ENCODE measurements at regions not wholly inside any gene's neighbourhood (a gene's known extent, or its start where the extent isn't known, plus 50 kb on each side); places are given as distances from the start of the nearest gene placed in this dataset.

DNA sequence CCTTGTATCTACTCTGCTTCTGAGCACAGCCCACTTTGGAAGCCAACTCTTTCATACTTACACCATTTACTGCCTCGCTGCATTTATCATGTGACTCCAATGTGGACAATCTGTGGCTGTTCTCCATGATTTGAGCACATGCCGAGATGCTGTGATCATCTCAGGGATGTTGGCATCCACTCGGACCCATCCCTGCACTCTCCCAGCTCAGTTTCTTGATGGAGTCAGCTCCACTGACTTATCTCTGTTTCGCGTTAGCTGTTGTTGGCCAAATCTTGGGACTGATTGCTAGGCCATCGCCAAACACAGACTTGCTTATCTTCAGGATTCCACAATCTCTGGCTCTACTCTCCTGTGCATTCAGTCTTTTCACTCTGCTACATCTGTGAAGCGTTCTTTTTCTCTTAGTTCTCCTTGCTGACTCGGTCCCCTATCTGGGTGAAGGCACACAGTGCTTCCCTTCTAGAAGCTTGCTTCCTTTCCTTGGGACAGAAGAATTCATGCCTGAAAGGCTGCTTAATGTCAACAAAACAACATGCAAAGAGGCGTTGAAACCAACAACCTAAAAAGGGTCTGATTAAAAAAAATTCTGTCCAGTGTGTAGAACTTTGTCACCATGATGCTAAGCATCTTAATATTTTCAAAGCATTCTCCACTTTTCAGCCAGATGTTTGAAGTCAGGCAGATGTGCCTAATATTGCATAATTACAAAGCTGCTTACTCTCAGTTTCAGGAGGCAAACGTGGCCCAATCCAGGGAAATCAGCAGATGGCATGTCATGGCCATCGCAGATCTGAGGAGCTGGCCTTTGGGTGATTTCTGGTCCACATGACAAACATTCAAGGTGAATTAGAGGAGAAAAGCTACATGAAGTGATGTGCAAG, 120.7 kb downstream of the NGF start:
- no peak overlapping the region for H3K27ac ChIP-seq (ENCODE audit: low read length)
- POLR2A ChIA-PET = no interaction called here
- peaks cover 0 to 10% of the 10 kb centered on the region in 2 experiments for H3K27me3 ChIP-seq (replicated peaks in 1 of 2; ENCODE audit: control insufficient read depth in 2 of 2, extremely low read depth in 1 of 2, insufficient read depth in 2 of 2, low read length in 1 of 2)
- H3K36me3 ChIP-seq (ENCODE audit: control insufficient read depth in 2 of 2, extremely low read depth in 1 of 2, insufficient read depth in 1 of 2, low read length in 1 of 2) = no peaks in the 10 kb centered on the region
- H3K4me1 ChIP-seq (ENCODE audit: control insufficient read depth in 1 of 2, extremely low read depth in 1 of 2, insufficient read depth in 2 of 2, low read length in 2 of 2) = no peaks in the 10 kb centered on the region
- no peaks in the 10 kb centered on the region for H3K9me3 ChIP-seq
- Mint-ChIP-seq H3K4me1 (no peaks in the 10 kb centered on the region), H3K9me3 (no peaks in the 10 kb centered on the region), H3K27ac (no peak overlapping the region), H3K36me3 (no peaks in the 10 kb centered on the region), H3K27me3 (peaks cover 10 to 35% of the 10 kb centered on the region in 2 donors), H3K4me3 (no peak overlapping the region)
- DNase-seq = no peak
- no peak overlapping the region for H3K4me3 ChIP-seq (ENCODE audit: control insufficient read depth in 1 of 2, extremely low read depth in 1 of 2, low read length in 1 of 2)
- CTCF ChIA-PET = no interaction called here
- WGBS (ENCODE audit: insufficient coverage) = 72% methylated on average over 10 of the region's 11 CpGs
- no peak for ATAC-seq (replicated peaks in 1 of 4)

DNA sequence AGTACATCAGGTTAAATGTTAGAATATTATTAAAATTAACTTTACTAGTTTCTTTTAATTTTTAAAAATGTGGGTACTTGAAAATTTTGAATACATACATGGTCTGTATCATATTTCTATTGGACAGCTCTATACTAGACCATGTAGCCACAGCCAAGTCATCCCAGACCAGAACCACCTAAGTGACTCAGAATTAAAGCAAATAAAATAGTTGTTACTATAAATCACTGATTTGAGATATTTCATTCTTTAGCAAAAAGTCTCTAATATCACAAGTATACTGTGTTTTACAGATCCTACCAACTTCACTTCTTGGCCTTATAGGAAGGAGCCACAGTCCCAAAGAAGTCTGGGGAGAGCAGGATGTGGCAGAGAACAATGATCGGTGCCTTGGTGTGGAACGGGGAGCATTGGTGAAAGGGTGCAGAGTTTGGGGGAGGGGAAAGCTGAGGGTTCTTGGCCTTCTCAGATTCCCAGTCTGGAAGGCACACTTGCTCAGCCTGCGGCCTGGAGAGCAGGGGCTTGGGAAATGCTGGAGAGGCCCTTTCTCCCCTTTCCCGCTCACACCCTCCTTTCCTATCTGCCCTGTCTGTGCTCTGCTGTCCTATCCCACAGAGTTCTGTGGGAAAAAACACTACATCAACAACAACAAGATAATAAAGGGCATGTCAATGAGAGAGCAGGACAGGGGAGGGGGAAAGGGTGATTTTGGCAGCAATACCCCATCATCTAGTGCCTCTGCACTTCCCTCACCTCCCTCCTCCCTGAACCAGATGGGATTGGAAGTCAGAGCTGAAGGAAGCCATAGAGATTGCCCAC, 122.1 kb downstream of the NGF start:
- no CpG with 5 or more reads among the region's 4 CpGs for WGBS (ENCODE audit: insufficient coverage)
- Mint-ChIP-seq H3K4me3 (no peak overlapping the region), H3K36me3 (no peaks in the 10 kb centered on the region), H3K9me3 (no peaks in the 10 kb centered on the region), H3K4me1 (no peaks in the 10 kb centered on the region), H3K27ac (no peak overlapping the region), H3K27me3 (peaks cover 10 to 31% of the 10 kb centered on the region in 2 donors)
- Histone ChIP-seq H3K36me3 (ENCODE audit: control insufficient read depth in 2 of 2, extremely low read depth in 1 of 2, insufficient read depth in 1 of 2, low read length in 1 of 2) (no peaks in the 10 kb centered on the region), H3K4me1 (ENCODE audit: control insufficient read depth in 1 of 2, extremely low read depth in 1 of 2, insufficient read depth in 2 of 2, low read length in 2 of 2) (no peaks in the 10 kb centered on the region), H3K27ac (ENCODE audit: low read length) (no peak overlapping the region), H3K4me3 (ENCODE audit: control insufficient read depth in 1 of 2, extremely low read depth in 1 of 2, low read length in 1 of 2) (no peak overlapping the region), H3K27me3 (replicated peaks in 1 of 2; ENCODE audit: control insufficient read depth in 2 of 2, extremely low read depth in 1 of 2, insufficient read depth in 2 of 2, low read length in 1 of 2) (peaks cover 0 to 10% of the 10 kb centered on the region in 2 experiments), H3K9me3 (no peaks in the 10 kb centered on the region)
- ChIA-PET CTCF (no interaction called here), POLR2A (no interaction called here)
- ATAC-seq (replicated peaks in 1 of 4) (no peak), DNase-seq (no peak)

DNA sequence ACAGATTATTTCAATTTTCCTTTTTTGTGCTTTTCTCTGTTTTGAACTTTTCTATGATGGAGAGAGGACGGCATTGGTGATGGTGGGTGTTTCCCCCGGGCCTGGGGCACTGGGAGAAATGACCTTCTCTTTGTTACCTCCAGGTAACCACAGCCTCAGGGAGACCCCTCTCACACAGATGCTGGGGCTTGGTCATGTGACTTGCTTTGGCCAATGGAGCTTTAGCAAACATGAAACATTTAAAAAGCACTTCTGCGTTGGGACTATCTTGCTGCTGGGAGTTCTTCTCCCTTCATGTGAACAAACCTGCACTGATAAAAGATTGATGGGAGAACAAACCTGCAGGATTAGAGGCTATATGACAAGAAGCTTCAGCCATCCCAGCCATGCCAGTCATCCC, 122.9 kb downstream of the NGF start:
- no CpG with 5 or more reads among the region's 3 CpGs for WGBS (ENCODE audit: insufficient coverage)
- H3K9me3 ChIP-seq = no peaks in the 10 kb centered on the region
- no peak overlapping the region for H3K4me3 ChIP-seq (ENCODE audit: control insufficient read depth in 1 of 2, extremely low read depth in 1 of 2, low read length in 1 of 2)
- Mint-ChIP-seq H3K4me3 (no peak overlapping the region), H3K4me1 (no peaks in the 10 kb centered on the region), H3K9me3 (no peaks in the 10 kb centered on the region), H3K27ac (no peak overlapping the region), H3K36me3 (no peaks in the 10 kb centered on the region), H3K27me3 (peaks cover 10 to 28% of the 10 kb centered on the region in 2 donors)
- no peaks in the 10 kb centered on the region for H3K36me3 ChIP-seq (ENCODE audit: control insufficient read depth in 2 of 2, extremely low read depth in 1 of 2, insufficient read depth in 1 of 2, low read length in 1 of 2)
- no peak for ATAC-seq (replicated peaks in 1 of 4)
- no peaks in the 10 kb centered on the region for H3K4me1 ChIP-seq (ENCODE audit: control insufficient read depth in 1 of 2, extremely low read depth in 1 of 2, insufficient read depth in 2 of 2, low read length in 2 of 2)
- H3K27ac ChIP-seq (ENCODE audit: low read length) = no peak overlapping the region
- POLR2A ChIA-PET = no interaction called here
- CTCF ChIA-PET = no interaction called here
- peaks cover 0 to 10% of the 10 kb centered on the region in 2 experiments for H3K27me3 ChIP-seq (replicated peaks in 1 of 2; ENCODE audit: control insufficient read depth in 2 of 2, extremely low read depth in 1 of 2, insufficient read depth in 2 of 2, low read length in 1 of 2)
- DNase-seq = no peak

DNA sequence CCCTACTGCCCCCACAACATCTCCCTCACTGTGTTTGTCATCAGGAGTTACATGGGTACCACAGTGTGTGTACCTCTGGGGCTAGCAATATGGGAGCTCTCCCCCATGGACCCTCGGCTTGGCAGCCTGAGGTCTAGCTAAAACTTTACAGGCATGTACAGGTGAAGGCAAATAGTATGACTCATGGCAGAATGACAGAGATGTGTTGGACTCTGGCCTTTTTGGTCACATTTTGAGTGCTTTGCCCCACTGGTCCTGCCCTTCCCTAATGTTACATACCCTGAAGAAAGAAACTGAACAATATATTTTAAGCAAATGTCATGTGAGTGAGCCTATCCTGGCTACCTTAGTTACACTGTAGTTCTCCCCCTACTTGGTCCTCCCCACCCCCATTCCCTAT, 124.0 kb downstream of the NGF start:
- Histone ChIP-seq H3K36me3 (ENCODE audit: control insufficient read depth in 2 of 2, extremely low read depth in 1 of 2, insufficient read depth in 1 of 2, low read length in 1 of 2) (no peaks in the 10 kb centered on the region), H3K27ac (ENCODE audit: low read length) (no peak overlapping the region), H3K4me1 (ENCODE audit: control insufficient read depth in 1 of 2, extremely low read depth in 1 of 2, insufficient read depth in 2 of 2, low read length in 2 of 2) (no peaks in the 10 kb centered on the region), H3K27me3 (replicated peaks in 1 of 2; ENCODE audit: control insufficient read depth in 2 of 2, extremely low read depth in 1 of 2, insufficient read depth in 2 of 2, low read length in 1 of 2) (peaks cover 0 to 10% of the 10 kb centered on the region in 2 experiments), H3K9me3 (no peaks in the 10 kb centered on the region), H3K4me3 (ENCODE audit: control insufficient read depth in 1 of 2, extremely low read depth in 1 of 2, low read length in 1 of 2) (no peak overlapping the region)
- ChIA-PET CTCF (no interaction called here), POLR2A (no interaction called here)
- Mint-ChIP-seq H3K4me1 (no peaks in the 10 kb centered on the region), H3K9me3 (no peaks in the 10 kb centered on the region), H3K27me3 (peaks cover 6 to 23% of the 10 kb centered on the region in 2 donors), H3K27ac (no peak overlapping the region), H3K36me3 (no peaks in the 10 kb centered on the region), H3K4me3 (no peak overlapping the region)
- ATAC-seq (replicated peaks in 1 of 4) (no peak), DNase-seq (no peak)
- WGBS (ENCODE audit: insufficient coverage) = no CpG with 5 or more reads among the region's 1 CpG

DNA sequence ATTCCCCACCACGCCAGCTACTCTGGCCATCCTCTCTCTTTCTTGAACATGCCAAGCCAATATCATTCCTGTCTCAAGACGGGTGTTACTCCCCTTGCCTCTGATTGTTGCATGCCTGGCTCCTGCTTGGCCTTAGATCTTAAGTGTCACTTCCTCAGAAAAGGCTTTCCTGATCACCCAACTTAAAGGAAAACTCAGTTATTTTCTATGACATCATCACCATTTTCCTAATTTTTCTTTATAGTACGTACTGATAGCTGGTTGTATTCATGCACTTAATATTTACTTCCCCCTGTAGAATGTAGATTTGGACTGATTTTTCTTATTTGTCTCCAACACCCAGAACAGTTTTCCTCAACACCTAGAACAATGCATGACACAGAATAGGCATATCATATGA, 123.8 kb upstream of the TSPAN2 start:
- CTCF ChIA-PET = no interaction called here
- POLR2A ChIA-PET = no interaction called here
- 89% methylated on average over 1 of the region's 3 CpGs for WGBS (ENCODE audit: insufficient coverage)

DNA sequence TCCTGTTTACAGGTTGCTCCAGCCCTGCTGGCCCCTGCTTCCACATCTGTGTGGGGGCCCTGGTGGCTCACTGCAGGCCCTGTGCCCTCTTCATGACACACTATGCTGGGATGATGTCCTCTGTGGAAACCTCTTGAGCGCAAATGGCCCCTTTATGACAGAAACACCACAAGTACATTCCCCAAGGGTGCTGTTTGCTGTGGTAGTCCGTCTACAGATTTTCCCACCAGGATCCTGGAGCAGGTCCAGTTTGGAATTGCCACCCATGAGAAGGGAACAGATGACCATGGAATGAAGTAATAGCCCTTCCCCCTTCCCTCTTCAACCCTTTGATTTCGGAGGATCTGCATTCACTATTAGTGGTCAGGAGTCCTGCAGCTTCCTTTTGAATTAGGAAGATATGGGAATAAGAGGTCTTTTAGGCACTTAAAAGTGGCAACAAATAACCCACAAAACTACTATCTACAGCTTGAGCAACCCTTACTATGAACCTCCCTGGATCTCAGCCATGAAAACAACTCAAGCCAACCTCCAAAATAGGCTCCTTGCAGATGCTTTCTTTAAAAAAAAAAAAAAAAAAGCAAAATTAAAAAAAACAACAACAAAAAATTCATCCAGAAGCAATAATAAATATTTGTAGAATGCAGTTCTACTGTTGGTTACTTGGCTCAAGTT, 121.9 kb upstream of the TSPAN2 start:
- H3K27ac Mint-ChIP-seq = no peak overlapping the region
- POLR2A ChIA-PET = no interaction called here
- H3K27ac ChIP-seq (ENCODE audit: low read length) = no peak overlapping the region

More for the DNA sequence above, 123.8 kb upstream of the TSPAN2 start:
- Mint-ChIP-seq H3K4me1 (no peaks in the 10 kb centered on the region), H3K36me3 (no peaks in the 10 kb centered on the region), H3K9me3 (no peaks in the 10 kb centered on the region), H3K27ac (no peak overlapping the region), H3K4me3 (no peak overlapping the region), H3K27me3 (peaks cover 6 to 20% of the 10 kb centered on the region in 2 donors)
- no peaks in the 10 kb centered on the region for H3K4me1 ChIP-seq (ENCODE audit: control insufficient read depth in 1 of 2, extremely low read depth in 1 of 2, insufficient read depth in 2 of 2, low read length in 2 of 2)
- peaks cover 0 to 13% of the 10 kb centered on the region in 2 experiments for H3K27me3 ChIP-seq (replicated peaks in 1 of 2; ENCODE audit: control insufficient read depth in 2 of 2, extremely low read depth in 1 of 2, insufficient read depth in 2 of 2, low read length in 1 of 2)
- no peak overlapping the region for H3K4me3 ChIP-seq (ENCODE audit: control insufficient read depth in 1 of 2, extremely low read depth in 1 of 2, low read length in 1 of 2)
- no peak for ATAC-seq (replicated peaks in 1 of 4)
- DNase-seq = no peak
- no peaks in the 10 kb centered on the region for H3K36me3 ChIP-seq (ENCODE audit: control insufficient read depth in 2 of 2, extremely low read depth in 1 of 2, insufficient read depth in 1 of 2, low read length in 1 of 2)
- no peak overlapping the region for H3K27ac ChIP-seq (ENCODE audit: low read length)
- no peaks in the 10 kb centered on the region for H3K9me3 ChIP-seq

More for the DNA sequence above, 121.9 kb upstream of the TSPAN2 start:
- Histone ChIP-seq H3K36me3 (ENCODE audit: control insufficient read depth in 2 of 2, extremely low read depth in 1 of 2, insufficient read depth in 1 of 2, low read length in 1 of 2) (no peaks in the 10 kb centered on the region), H3K27me3 (replicated peaks in 1 of 2; ENCODE audit: control insufficient read depth in 2 of 2, extremely low read depth in 1 of 2, insufficient read depth in 2 of 2, low read length in 1 of 2) (peaks cover 0 to 7% of the 10 kb centered on the region in 2 experiments), H3K9me3 (no peaks in the 10 kb centered on the region), H3K4me3 (ENCODE audit: control insufficient read depth in 1 of 2, extremely low read depth in 1 of 2, low read length in 1 of 2) (no peak overlapping the region), H3K4me1 (ENCODE audit: control insufficient read depth in 1 of 2, extremely low read depth in 1 of 2, insufficient read depth in 2 of 2, low read length in 2 of 2) (no peaks in the 10 kb centered on the region)
- Mint-ChIP-seq H3K9me3 (no peaks in the 10 kb centered on the region), H3K4me1 (no peaks in the 10 kb centered on the region), H3K4me3 (no peak overlapping the region), H3K27me3 (peaks cover 7 to 10% of the 10 kb centered on the region in 2 donors), H3K36me3 (no peaks in the 10 kb centered on the region)
- DNase-seq = no peak
- ATAC-seq (replicated peaks in 1 of 4) = no peak
- no CpG with 5 or more reads among the region's 3 CpGs for WGBS (ENCODE audit: insufficient coverage)
- CTCF ChIA-PET = no interaction called here
